Panc1 (cell line): ENCODE measurements at regions not wholly inside any gene's neighbourhood (a gene's known extent, or its start where the extent isn't known, plus 50 kb on each side); places are given as distances from the start of the nearest gene placed in this dataset.

ENCODE experiments used
- ATAC-seq: fragments of 200-7000 bp; cut with Tn5 transposase; 2 replicates; pipeline ENCODE4 v1.9.1; 2020; ENCODE audit warnings: mild to moderate bottlenecking, moderate library complexity
- BruUV-seq: library from RNA; stranded (reverse); fragments of 400-500 nt; replicated peaks from 2 replicates; lab custom pipeline; 2021; lab: Mats Ljungman, UMichigan
- CTCF ChIA-PET: fragments of 300-600 bp; sonication (Branson Sonifier 250); formaldehyde crosslinking; loops from one replicate; lab custom pipeline; 2022; ENCODE audit warnings: antibody characterized with exemption; lab: Charles Lee
- POLR2A ChIA-PET: fragments of 300-600 bp; sonication (Branson Sonifier 250); formaldehyde crosslinking; loops from one replicate; lab custom pipeline; 2022; ENCODE audit warnings: antibody characterized with exemption; lab: Charles Lee
- DNase-seq: peaks from one replicate; pipeline ENCODE4 v3.0.0-alpha.2; 2010; ENCODE audit warnings: low read depth, low spot score
- H3K27ac ChIP-seq: 2 replicates; pipeline ENCODE4 v1.5.1; 2011; ENCODE audit warnings: mild to moderate bottlenecking, low read length, inconsistent platforms
- H3K27me3 ChIP-seq: fragments of 200-500 bp; sonication (Bioruptor generic); 2 replicates; pipeline ENCODE4 v1.6.0; 2014; ENCODE audit warnings: low read length, inconsistent platforms; ENCODE audit not compliant: control insufficient read depth, insufficient read depth
- H3K36me3 ChIP-seq: fragments of 200-500 bp; sonication (Bioruptor generic); 2 replicates; pipeline ENCODE4 v1.5.1; 2014; ENCODE audit warnings: inconsistent platforms, mild to moderate bottlenecking, low read length, moderate library complexity; ENCODE audit not compliant: control insufficient read depth, insufficient read depth
- H3K4me1 ChIP-seq: 2 replicates; pipeline ENCODE4 v1.5.1; 2011; ENCODE audit warnings: inconsistent platforms, mild to moderate bottlenecking, low read length, moderate library complexity; ENCODE audit not compliant: control insufficient read depth, insufficient read depth
- H3K4me3 ChIP-seq, 2 experiments: 2 replicates each; pipeline ENCODE4 v1.5.1; 2011 to 2012; ENCODE audit warnings: low read depth in 2 of 2, low read length in 2 of 2, mild to moderate bottlenecking in 2 of 2, inconsistent platforms in 1 of 2, moderate library complexity in 1 of 2
- H3K9me3 ChIP-seq: fragments of 200-500 bp; sonication (Bioruptor generic); 2 replicates; pipeline ENCODE4 v1.5.1; 2014; ENCODE audit warnings: low read depth, mild to moderate bottlenecking, inconsistent platforms, low read length, moderate library complexity; ENCODE audit not compliant: control insufficient read depth, insufficient read depth
- CTCF ChIP-seq: fragments of 450-650 bp; IDR thresholded peaks from 2 replicates; pipeline ENCODE4 v1.5.1; 2017; ENCODE audit warnings: mild to moderate bottlenecking
- POLR2AphosphoS5 ChIP-seq: IDR thresholded peaks from 2 replicates; pipeline ENCODE4 v1.6.1; 2012; ENCODE audit warnings: mild to moderate bottlenecking, low read depth, low read length, moderate library complexity
- REST ChIP-seq, 2 experiments: IDR thresholded peaks; 2 replicates each; pipeline ENCODE4 v1.6.1; 2011 to 2012; ENCODE audit warnings: low read depth in 2 of 2, control low read depth in 1 of 2, low read length in 1 of 2, mild to moderate bottlenecking in 1 of 2, moderate library complexity in 1 of 2; ENCODE audit not compliant: insufficient read depth in 1 of 2
- SIN3A ChIP-seq: IDR thresholded peaks from 2 replicates; pipeline ENCODE4 v1.6.1; 2012; ENCODE audit warnings: low read depth, mild to moderate bottlenecking, low read length, moderate library complexity, borderline replicate concordance; ENCODE audit not compliant: insufficient read depth
- TCF7L2 ChIP-seq: IDR thresholded peaks from 2 replicates; pipeline ENCODE4 v1.6.1; 2011; ENCODE audit warnings: mild to moderate bottlenecking, low read depth, low read length, inconsistent platforms
- in situ Hi-C: cut with HindIII; loops from 2 replicates; pipeline ENCODE4 v1.10.0; 2016; ENCODE audit warnings: low sequenced_read_pairs, low pct_unique_long_range_greater_than_20kb
- intact Hi-C: fragments of 100-400 bp; cut with micrococcal nuclease; formaldehyde crosslinking; loops from one replicate; pipeline ENCODE4 v1.10.0; 2022; ENCODE audit not compliant: unreplicated experiment

- in situ Hi-C loops (no loop called here), intact Hi-C loops (no loop called here)
- CTCF ChIA-PET: no interaction called here
These were observed 97.7 kb downstream of the ESM1 start for GRCh38 chr5:54887663-54888062.

GRCh38 chr5:54886866-54887265 is 98.5 kb downstream of the ESM1 start:
- ATAC-seq: no peak
- no peak for TF ChIP-seq POLR2AphosphoS5
- no peak for TF ChIP-seq TCF7L2
- no peak for TF ChIP-seq REST (IDR thresholded peaks at IDR 0.05; ENCODE audit: insufficient read depth in 1 of 2, low read depth in 2 of 2, low read length in 1 of 2)
- TF ChIP-seq SIN3A: no peak
- no peak for TF ChIP-seq CTCF
- no peaks in the 10 kb centered on the region for H3K9me3 ChIP-seq
- CTCF ChIA-PET: no interaction called here
- POLR2A ChIA-PET: no interaction called here
- peaks cover 22% of the 10 kb centered on the region for H3K27me3 ChIP-seq
- no peak for DNase-seq
- intact Hi-C loops (no loop called here), in situ Hi-C loops (no loop called here)
- no peaks in the 10 kb centered on the region; the same call in 1 of the 2 replicates for H3K4me1 ChIP-seq
- no peaks in the 10 kb centered on the region for H3K36me3 ChIP-seq
- BruUV-seq: no TSS peak
- H3K4me3 ChIP-seq: no peak overlapping the region
- no peak overlapping the region for H3K27ac ChIP-seq

More at GRCh38 chr5:54887663-54888062, 97.7 kb downstream of the ESM1 start:
- TF ChIP-seq SIN3A: no peak
- no peak for TF ChIP-seq TCF7L2
- TF ChIP-seq POLR2AphosphoS5: no peak
- no peak for TF ChIP-seq CTCF
- TF ChIP-seq REST (IDR thresholded peaks at IDR 0.05; ENCODE audit: insufficient read depth in 1 of 2, low read depth in 2 of 2, low read length in 1 of 2): no peak
- BruUV-seq: no TSS peak
- Histone ChIP-seq H3K9me3 (no peaks in the 10 kb centered on the region), H3K4me3 (no peak overlapping the region), H3K27ac (no peak overlapping the region), H3K36me3 (no peaks in the 10 kb centered on the region), H3K4me1 (no peaks in the 10 kb centered on the region; the same call in 1 of the 2 replicates), H3K27me3 (peaks cover 14% of the 10 kb centered on the region)
- POLR2A ChIA-PET: no interaction called here
- ATAC-seq: no peak
- no peak for DNase-seq
